Left renal cortex interstitium (tissue), 4 donors: ENCODE measurements at regions not wholly inside any gene's neighbourhood (a gene's known extent, or its start where the extent isn't known, plus 50 kb on each side); places are given as distances from the start of the nearest gene placed in this dataset.
A peak's percentile ranks its signal among the peaks of the same experiment; 100 is the strongest.

Experiments used
- DNase-seq, 4 donors: peaks; one replicate each; pipeline ENCODE4 v3.0.0-alpha.2; 2013; ENCODE audit warnings: low read depth in 4 of 4, low spot score in 2 of 4, missing footprints in 1 of 4

DNA sequence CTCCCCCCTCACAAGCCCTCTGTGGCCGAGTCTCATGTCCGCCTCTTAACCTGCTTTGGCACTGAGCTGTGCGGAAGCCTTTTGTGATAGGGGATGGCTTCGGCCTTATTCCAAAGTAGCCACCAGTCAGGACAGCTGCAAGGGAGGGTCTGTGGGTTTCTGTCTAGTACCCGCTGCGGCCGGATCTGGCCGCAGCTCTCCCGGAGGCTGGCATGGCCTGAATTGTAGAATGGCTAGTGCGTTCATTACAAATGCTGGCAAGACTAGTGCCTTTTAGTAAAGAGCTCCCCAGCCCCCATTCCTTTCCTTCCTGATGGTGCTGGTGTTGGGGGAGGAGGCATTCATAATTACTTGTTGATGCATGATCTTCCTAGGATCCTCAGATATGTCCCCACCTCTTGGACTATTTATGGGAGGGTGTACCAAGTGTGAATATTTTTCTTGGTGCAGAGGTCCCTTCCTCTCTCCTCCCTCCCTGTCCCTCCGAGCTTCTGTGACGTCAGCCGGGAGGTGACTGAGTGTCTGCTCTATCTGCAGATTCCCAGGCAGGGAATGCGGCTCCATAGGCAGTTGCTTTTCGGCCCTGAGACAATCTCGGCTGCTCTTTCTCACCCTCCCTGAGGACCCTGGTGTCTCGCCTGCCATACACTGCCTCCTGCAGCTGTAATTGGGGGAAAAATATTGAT is 108.7 kb upstream of the E2F8 start:
- no peak for DNase-seq

DNA sequence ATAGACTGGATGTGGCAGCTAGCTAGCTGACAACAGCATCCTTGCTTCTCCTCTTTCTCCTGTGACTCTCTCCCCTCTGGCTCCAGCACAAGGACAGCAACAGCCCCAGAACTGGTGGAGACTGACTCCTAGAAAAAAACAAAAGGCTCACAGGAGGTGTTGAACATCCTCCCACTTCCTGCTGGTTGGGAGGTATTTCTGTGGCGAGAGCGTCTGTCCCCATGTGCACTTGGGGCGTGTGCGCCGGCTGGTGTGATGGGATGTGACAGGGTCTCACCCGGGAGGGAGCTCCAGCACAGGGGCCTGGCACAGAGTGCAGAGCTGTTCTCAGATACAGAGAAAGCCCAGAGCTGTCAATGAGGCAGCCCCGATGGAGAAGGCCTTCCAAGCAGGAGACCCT is 107.2 kb upstream of the E2F8 start:
- DNase-seq = no peak

DNA sequence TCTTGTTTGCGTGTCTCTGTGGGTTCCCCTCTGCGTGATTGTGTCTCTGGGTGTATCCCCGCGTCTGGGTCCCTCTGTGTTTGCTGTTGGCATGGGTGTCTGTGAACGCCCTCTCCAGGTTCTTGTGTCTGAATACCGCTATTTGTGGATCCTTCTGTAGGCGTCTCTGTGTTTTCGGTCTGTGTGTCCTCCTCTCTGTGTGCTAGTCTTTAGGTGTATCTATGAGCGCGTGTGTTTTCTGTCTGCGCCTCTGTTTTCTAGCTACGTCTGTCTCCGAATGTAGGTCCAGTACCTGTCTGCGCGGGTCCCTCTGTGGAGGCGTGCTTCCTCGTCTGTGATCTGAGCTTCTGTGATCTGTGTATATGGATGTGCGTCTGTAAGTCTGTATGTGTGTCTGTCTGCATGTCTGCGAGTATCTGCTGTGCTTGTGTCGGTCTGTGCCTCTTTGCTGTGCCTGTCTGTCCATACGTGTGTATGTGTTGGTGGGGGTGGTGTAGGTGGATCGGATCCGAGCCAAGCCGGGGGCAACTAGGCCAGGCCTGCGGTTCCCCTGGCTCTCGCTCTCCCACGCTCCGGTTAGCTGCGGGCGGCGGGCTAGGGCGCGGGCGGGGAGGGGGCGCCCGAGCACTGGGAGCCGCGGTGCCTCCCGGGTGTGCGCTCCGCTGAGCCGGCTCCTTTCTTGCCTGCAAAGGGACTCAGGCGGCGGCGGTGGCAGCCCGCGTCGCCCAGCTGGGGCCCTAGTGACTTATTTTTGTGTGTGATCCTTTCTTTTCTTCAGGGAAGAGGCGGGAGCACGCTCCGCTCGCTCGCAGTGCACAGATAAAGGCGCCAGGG is 105.3 kb upstream of the E2F8 start:
- DNase-seq = no peak

DNA sequence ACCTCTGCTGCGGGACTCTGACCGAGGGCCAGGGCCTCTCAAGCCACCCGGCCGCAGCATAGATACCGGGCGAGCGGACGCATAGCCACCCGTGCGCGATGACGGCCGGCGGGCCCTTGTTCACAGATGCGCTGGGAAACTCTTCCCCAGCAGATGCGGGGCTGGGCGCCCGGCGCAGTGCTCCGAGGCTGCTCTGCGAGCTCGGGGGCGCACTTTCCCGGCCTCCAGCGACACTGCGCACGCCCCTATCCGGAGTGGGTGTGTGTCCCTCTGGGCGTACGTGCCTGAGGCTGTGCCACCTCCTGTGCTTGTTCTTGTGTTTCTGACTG is 104.7 kb upstream of the E2F8 start:
- no peak for DNase-seq

- peak in 1 of 4 donors; percentile 34 for DNase-seq
These were observed 104.1 kb upstream of the E2F8 start for GRCh38 chr11:19344661-19345518.

DNA sequence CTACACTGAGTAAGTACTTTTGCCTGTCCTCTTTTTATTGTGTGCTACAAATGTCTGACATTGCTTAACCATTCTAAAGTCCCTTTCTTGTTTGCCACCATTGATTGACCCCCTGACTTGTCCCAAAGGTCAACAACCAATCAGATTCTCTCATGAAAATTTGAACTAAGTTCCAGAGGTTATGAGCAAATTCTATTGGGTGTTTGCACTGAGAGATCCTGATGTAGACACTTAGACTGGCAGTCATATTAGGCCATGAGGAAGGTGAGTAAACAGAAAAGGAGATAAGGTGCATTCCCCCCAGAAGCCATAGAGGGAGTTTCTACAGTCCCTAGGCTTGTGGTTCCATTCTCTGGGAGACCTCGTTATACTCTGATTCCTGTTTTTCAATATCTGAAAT is 101.3 kb upstream of the E2F8 start:
- DNase-seq = no peak

DNA sequence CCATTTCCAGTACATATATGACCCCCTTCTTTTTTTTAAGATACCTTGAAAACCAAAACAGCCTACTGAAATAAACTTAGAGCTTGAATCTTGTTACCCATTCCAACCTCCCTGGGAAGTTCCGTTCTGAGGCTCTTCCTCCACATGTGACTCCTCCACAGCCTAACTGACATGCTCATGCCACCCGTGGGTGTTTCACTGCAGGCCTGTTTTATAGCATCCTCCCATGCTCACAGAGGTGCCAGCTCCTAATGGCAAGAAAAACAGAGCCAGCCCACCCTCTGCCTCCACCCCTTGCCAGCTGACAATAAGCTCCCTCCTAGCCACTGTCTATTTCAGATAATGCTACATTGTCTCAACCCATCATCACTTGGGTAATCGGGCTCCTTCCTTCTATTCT is 97.6 kb upstream of the E2F8 start:
- no peak for DNase-seq

DNA sequence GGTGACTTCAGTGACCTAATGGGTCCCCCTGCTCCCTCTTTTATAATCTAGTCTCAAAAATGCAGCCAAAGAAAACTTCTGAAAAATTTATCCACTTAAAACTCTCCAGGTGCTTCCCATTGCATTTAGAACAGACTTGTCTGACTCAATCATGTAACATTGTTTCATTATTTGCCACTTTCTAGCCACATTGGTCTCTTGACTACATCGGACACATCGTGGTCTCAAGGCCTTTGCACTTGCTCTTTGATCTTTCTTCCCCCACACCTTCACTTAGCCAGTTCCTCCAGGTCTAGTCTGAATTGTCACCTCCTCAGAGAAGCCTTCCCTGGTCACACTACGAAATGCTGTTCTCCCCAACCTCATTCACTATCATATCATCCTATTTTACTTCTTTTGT is 97.0 kb upstream of the E2F8 start:
- DNase-seq = no peak

DNA sequence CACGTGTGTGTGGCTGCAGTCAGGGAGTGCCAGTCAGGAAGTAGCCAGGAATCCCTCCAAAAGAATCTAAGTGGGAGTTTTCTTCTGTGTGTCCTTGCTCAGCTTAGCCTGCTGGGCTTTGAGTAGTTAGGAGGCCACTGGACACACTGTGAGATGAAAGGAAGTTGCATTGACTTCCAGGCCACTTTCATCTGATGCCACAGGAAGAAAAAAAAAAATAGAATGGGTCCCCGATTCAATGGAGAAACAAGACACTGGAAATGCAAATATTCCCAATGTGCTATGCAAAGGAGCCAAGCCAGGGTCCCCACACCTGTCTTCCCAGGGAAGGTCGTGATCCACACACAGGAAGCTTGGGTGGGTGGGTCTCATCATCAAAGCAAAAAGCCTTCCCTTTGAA is 95.6 kb upstream of the E2F8 start:
- DNase-seq = no peak

GRCh38 chr11:19332476-19332875 is 91.7 kb upstream of the E2F8 start:
- no peak for DNase-seq

DNA sequence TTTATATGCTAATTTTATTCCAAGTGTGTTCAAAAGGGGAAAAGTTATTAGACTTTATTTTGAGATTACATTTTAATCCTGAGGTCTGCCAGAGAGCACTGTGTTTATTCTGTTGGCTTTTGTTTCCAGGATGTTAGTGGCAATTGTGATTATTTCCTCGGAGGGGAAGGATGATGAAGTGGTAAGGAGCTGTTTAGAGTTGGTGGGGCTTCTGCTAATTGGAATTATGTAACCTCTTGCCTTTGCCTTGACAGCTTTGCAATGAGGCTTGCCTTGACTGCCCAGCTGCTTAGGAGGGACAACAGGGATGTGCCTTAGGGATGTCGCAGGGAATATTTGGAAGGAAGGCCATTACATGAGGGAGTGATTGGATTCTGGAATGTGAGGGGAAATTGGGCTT is 89.7 kb upstream of the E2F8 start:
- DNase-seq = no peak

GRCh38 chr11:19329970-19330369 is 89.2 kb upstream of the E2F8 start:
- no peak for DNase-seq

- no peak for DNase-seq
These were observed 88.0 kb upstream of the E2F8 start for GRCh38 chr11:19328586-19329311.

- DNase-seq = no peak
These were observed 86.5 kb upstream of the E2F8 start for GRCh38 chr11:19327280-19327679.

DNA sequence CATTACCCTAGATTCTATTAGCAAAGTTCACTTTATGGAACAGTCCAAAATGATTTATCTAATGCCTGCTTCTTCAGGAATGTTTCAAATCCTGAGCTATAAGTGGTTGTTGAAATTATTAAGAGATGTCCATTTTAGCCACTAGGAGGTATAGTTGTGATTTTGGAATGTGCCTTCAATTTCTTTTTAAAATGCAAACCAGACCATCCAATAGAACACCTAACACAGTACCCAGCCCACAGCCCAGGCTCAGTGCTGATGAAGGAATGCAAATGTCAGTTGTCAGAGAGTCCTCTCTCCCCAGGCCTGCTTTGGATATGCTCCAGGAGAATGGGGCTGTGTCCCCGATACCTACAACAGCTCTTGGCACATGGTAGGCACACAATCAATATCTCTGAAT is 85.8 kb upstream of the E2F8 start:
- no peak for DNase-seq

GRCh38 chr11:19323502-19323901 is 82.8 kb upstream of the E2F8 start:
- DNase-seq = no peak

DNA sequence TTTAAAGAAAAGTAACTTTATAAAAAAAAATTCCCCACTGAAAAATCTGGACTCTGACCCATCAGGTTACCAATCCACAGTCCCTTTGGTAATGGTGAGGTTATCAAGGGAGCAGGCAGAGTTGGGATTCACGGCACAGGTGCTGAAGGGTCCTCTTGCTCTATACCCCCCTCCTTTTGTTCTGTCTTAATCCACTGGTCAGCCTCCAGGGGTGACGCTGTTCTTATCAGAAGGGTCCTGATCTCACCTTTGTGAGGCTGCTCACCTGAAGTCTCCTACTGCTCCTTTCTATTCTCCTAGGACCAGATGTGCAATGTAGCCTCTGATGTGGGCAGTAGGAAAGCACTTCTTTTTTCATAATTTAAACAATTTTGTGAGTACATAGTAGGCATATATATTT is 80.6 kb upstream of the E2F8 start:
- no peak for DNase-seq

- no peak for DNase-seq
These were observed 80.1 kb upstream of the E2F8 start for GRCh38 chr11:19320827-19321226.

- no peak for DNase-seq
These were observed 75.7 kb upstream of the E2F8 start for GRCh38 chr11:19316434-19316833.

DNA sequence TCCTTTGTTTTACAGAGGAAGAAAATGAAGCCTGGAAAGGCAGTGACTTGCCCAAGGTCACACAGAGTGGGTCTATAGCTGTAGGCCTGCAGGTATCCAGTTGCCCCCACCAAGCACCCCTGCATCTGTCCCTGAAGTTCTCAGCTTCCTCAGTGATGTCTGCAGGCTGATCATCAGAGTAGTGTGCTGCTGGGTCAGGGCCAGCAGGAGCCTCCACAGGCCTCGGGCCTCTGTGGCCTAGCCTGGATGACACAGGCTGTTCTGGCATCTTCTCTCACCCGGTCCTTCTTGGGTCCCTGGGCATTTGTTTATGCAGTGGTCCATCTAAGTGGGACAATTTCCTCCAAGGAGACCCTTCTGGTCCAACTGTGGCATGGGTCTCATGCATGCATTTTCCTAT is 74.8 kb upstream of the E2F8 start:
- no peak for DNase-seq

DNA sequence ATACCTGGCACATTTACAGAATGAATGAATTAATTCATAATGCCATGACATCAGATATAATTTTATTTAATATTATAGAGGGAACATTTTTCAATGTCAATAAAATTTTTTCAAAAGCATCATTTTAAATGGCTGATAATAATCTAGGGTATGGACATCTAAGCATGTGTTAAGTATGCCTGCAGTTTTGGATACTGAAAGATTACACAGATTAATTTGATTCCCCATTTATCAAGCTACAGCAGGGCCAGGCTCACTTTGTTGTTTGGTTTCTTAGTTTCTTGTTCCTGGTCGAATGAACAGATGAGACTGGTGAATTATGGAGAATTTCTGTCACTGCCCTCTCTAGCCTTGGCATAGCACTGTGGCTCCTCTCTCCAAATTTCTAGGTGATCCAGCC is 72.4 kb upstream of the E2F8 start:
- no peak for DNase-seq
